SK-N-SH (cell line): ENCODE measurements at regions not wholly inside any gene's neighbourhood (a gene's known extent, or its start where the extent isn't known, plus 50 kb on each side); places are given as distances from the start of the nearest gene placed in this dataset.
"Not testable (repeated sequence)": the region's sequence is repeated elsewhere in the genome, so short reads cannot be mapped to it uniquely, and the experiment has no call there.

Source experiments
- CTCF ChIA-PET: fragments of 300-600, 350-600 bp; formaldehyde crosslinking; extraction: SDS; loops from one replicate; lab custom pipeline; 2021; lab: Yijun Ruan, JAX
- POLR2A ChIA-PET: fragments of 350-600 bp; sonication (Branson Sonifier 250); formaldehyde crosslinking; extraction: SDS; loops from one replicate; lab custom pipeline; 2020; ENCODE audit warnings: antibody characterized with exemption, inconsistent platforms; lab: Yijun Ruan, JAX
- DNase-seq: peaks from one replicate; pipeline ENCODE4 v3.0.0; 2012
- H2AFZ ChIP-seq: fragments of 200-600 bp; sonication (generic); 2 replicates; pipeline ENCODE4 v1.8.1; 2016; ENCODE audit warnings: antibody characterized with exemption, mild to moderate bottlenecking, low read depth
- H3F3A ChIP-seq: fragments of 200-600 bp; sonication (generic); replicated peaks from 2 replicates; pipeline ENCODE3; 2016; ENCODE audit warnings: antibody characterized with exemption, mild to moderate bottlenecking; ENCODE audit not compliant: insufficient read depth
- H3K27ac ChIP-seq, 2 experiments: fragments of 200-500 bp in 1 of 2; fragments of 200-600 bp in 1 of 2; sonication (Bioruptor generic) in 1 of 2; sonication (generic), shearing (Covaris generic) in 1 of 2; 2 replicates each; pipeline versions ENCODE4 v1.5.1 to v1.6.1; 2014 to 2016; ENCODE audit warnings: low read depth in 2 of 2, inconsistent platforms in 1 of 2, low read length in 1 of 2, mild to moderate bottlenecking in 1 of 2, mixed read lengths in 1 of 2
- H3K27me3 ChIP-seq: fragments of 200-600 bp; sonication (generic), shearing (Covaris generic); 2 replicates; pipeline ENCODE4 v1.6.1; 2016; ENCODE audit warnings: mixed run types; ENCODE audit not compliant: insufficient read depth
- H3K36me3 ChIP-seq, 2 experiments: fragments of 200-500 bp in 1 of 2; fragments of 200-600 bp in 1 of 2; sonication (Bioruptor generic) in 1 of 2; sonication (generic) in 1 of 2; replicated peaks in 1 of 2; 2 replicates each; pipeline versions ENCODE3 to v1.5.1; 2014 to 2016; ENCODE audit warnings: low read length in 1 of 2, mild to moderate bottlenecking in 1 of 2; ENCODE audit not compliant: insufficient read depth in 2 of 2, control insufficient read depth in 1 of 2
- H3K4me1 ChIP-seq, 2 experiments: fragments of 200-500 bp in 1 of 2; fragments of 200-600 bp in 1 of 2; sonication (Bioruptor generic) in 1 of 2; sonication (generic), shearing (Covaris generic) in 1 of 2; 2 replicates each; pipeline versions ENCODE4 v1.5.1 to v1.6.1; 2014 to 2016; ENCODE audit warnings: low read depth in 1 of 2, low read length in 1 of 2, mixed run types in 1 of 2; ENCODE audit not compliant: insufficient read depth in 2 of 2, control insufficient read depth in 1 of 2
- H3K4me2 ChIP-seq: fragments of 200-600 bp; sonication (generic), shearing (Covaris generic); 2 replicates; pipeline ENCODE4 v1.6.1; 2017; ENCODE audit warnings: mixed run types
- H3K4me3 ChIP-seq, 2 experiments: fragments of 200-500 bp in 1 of 2; fragments of 200-600 bp in 1 of 2; sonication (Bioruptor generic) in 1 of 2; sonication (generic), shearing (Covaris generic) in 1 of 2; 2 replicates each; pipeline versions ENCODE4 v1.5.1 to v1.8.1; 2014 to 2016; ENCODE audit warnings: low read depth in 2 of 2, inconsistent platforms in 1 of 2, low read length in 1 of 2, mild to moderate bottlenecking in 1 of 2, mixed read lengths in 1 of 2, moderate library complexity in 1 of 2
- H3K79me2 ChIP-seq: fragments of 200-600 bp; sonication (generic); 2 replicates; pipeline ENCODE4 v1.8.1; 2017; ENCODE audit warnings: mild to moderate bottlenecking; ENCODE audit not compliant: insufficient read depth
- H3K9ac ChIP-seq: fragments of 200-600 bp; sonication (generic); 2 replicates; pipeline ENCODE4 v1.6.1; 2017; ENCODE audit warnings: mixed run types
- H3K9me2 ChIP-seq: fragments of 200-600 bp; sonication (generic); 2 replicates; pipeline ENCODE4 v1.6.1; 2017; ENCODE audit warnings: mixed run types
- H3K9me3 ChIP-seq: fragments of 200-600 bp; sonication (generic); 2 replicates; pipeline ENCODE4 v1.6.1; 2017; ENCODE audit warnings: mixed run types, mild to moderate bottlenecking, moderate library complexity
- H4K20me1 ChIP-seq: fragments of 200-600 bp; sonication (generic); 2 replicates; pipeline ENCODE4 v1.6.1; 2017; ENCODE audit warnings: mild to moderate bottlenecking, mixed run types; ENCODE audit not compliant: insufficient read depth
- FOSL2 ChIP-seq: IDR thresholded peaks from 2 replicates; pipeline ENCODE4 v1.4.0; 2012; ENCODE audit warnings: low read depth, mild to moderate bottlenecking, moderate library complexity, borderline replicate concordance
- FOXJ3 ChIP-seq: sonication (generic); formaldehyde crosslinking; IDR thresholded peaks from 2 replicates; pipeline ENCODE4 v1.5.1; 2020; ENCODE audit warnings: mild to moderate bottlenecking, missing genetic modification reagents
- GABPA ChIP-seq: IDR thresholded peaks from 2 replicates; pipeline ENCODE4 v1.4.0; 2012; ENCODE audit warnings: low read depth, mild to moderate bottlenecking
- MXI1 ChIP-seq: IDR thresholded peaks from 2 replicates; pipeline ENCODE4 v1.6.1; 2012; ENCODE audit warnings: mild to moderate bottlenecking, low read depth, low read length, improper control_type of control experiment
- NRF1 ChIP-seq: IDR thresholded peaks from 2 replicates; pipeline ENCODE4 v1.6.1; 2012; ENCODE audit warnings: low read depth, mild to moderate bottlenecking, low read length
- POLR2AphosphoS5 ChIP-seq: IDR thresholded peaks from 2 replicates; pipeline ENCODE4 v1.6.1; 2012; ENCODE audit warnings: low read depth, low read length
- RAD21 ChIP-seq: IDR thresholded peaks from 2 replicates; pipeline ENCODE4 v1.6.1; 2012; ENCODE audit warnings: mild to moderate bottlenecking, low read length
- RXRA ChIP-seq: IDR thresholded peaks from 2 replicates; pipeline ENCODE4 v1.4.0; 2012; ENCODE audit warnings: low read depth, mild to moderate bottlenecking, borderline replicate concordance
- SIN3A ChIP-seq: IDR thresholded peaks from 2 replicates; pipeline ENCODE4 v1.6.1; 2012; ENCODE audit warnings: low read depth, mild to moderate bottlenecking, low read length, moderate library complexity, borderline replicate concordance
- SMC3 ChIP-seq: IDR thresholded peaks from 2 replicates; pipeline ENCODE4 v1.6.1; 2012; ENCODE audit warnings: low read depth, low read length, improper control_type of control experiment
- TAF1 ChIP-seq: IDR thresholded peaks from 2 replicates; pipeline ENCODE4 v1.6.1; 2012; ENCODE audit warnings: low read depth, mild to moderate bottlenecking, low read length, moderate library complexity, borderline replicate concordance
- TCF12 ChIP-seq: IDR thresholded peaks from 2 replicates; pipeline ENCODE4 v1.4.0; 2012
- TEAD4 ChIP-seq: IDR thresholded peaks from 2 replicates; pipeline ENCODE4 v1.4.0; 2012; ENCODE audit warnings: mild to moderate bottlenecking, borderline replicate concordance; ENCODE audit not compliant: insufficient read depth
- WGBS: methylation state at CpG from one replicate; pipeline ENCODE4 v1.1.6; 2017; ENCODE audit warnings: low lambda C conversion rate; 5-methylcytosine and 5-hydroxymethylcytosine counted together
- TF ChIP-seq, protein P1 (sequence below): IDR thresholded peaks from 2 replicates; pipeline ENCODE4 v1.6.1; 2012; ENCODE audit warnings: mild to moderate bottlenecking, low read depth, low read length, moderate library complexity
- TF ChIP-seq, protein P2 (sequence below): IDR thresholded peaks from 2 replicates; pipeline ENCODE4 v1.4.0; 2012; ENCODE audit warnings: low read depth, borderline replicate concordance
- TF ChIP-seq, protein P3 (sequence below): fragments of 150-350 bp; IDR thresholded peaks from 2 replicates; pipeline ENCODE4 v1.6.1; 2016; ENCODE audit warnings: mild to moderate bottlenecking, low read depth, low read length
- TF ChIP-seq, protein P4 (sequence below): fragments of 150-350 bp; IDR thresholded peaks from 2 replicates; pipeline ENCODE4 v1.6.1; 2017; ENCODE audit warnings: antibody characterized with exemption, low read length, low read depth, borderline replicate concordance

DNA sequence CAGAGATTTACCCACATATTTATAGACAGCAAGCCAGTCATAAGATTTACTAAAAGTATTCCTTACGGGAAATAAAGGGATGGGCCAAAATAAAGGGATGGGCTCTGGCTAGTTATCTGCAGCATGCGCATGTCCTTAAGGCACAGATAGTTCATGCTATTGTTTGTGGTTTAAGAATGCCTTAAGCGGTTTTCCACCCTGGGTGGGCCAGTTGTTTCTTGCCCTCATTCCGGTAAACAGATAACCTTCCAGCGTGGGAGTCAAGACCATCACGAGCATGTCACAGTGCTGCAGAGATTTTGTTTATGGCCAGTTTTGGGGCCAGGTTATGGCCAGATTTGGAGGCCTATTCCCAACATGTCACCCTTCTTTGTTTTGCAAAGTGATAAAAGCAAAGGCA lies 1046.2 kb downstream of the STPG2 start:
- H3K4me3 ChIP-seq, H2AFZ ChIP-seq, H3K9ac ChIP-seq, H4K20me1 ChIP-seq, DNase-seq, H3K79me2 ChIP-seq, POLR2A ChIA-PET, H3K27ac ChIP-seq, H3K4me1 ChIP-seq, H3K9me3 ChIP-seq, H3K36me3 ChIP-seq, H3K9me2 ChIP-seq, H3K27me3 ChIP-seq, H3F3A ChIP-seq, H3K4me2 ChIP-seq: not testable (repeated sequence)
- WGBS: 62% methylated on average over 6 of the region's 6 CpGs
- CTCF ChIA-PET: interaction anchor here (1.5 kb wide), 1 partner anchor 9 kb away, joined by 3 read pairs; no protein-coding TSS in a partner anchor

DNA sequence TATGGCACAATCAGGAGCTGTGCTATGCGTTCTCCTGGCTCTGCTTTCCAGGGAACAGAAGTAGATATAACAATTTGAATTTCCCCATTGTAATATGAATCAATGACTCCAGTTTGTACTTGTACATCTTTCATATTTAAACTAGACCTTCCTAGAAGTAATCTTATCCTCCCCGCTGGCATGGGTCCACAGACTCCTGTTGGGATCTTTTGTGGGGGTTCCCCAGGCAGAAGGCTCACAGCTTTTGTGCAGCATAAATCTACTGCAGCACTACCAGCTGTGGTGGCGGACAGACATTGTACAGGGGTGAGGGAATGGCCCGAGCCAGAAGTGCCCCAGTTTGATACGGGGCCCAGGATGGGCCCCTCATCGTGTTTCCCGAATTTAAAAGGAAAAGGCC lies 1042.1 kb downstream of the STPG2 start:
- H3K79me2 ChIP-seq, H3K9me2 ChIP-seq, H3K9ac ChIP-seq, H3K4me2 ChIP-seq, H3K4me1 ChIP-seq, POLR2A ChIA-PET, H3K27me3 ChIP-seq, DNase-seq, H3K36me3 ChIP-seq, H2AFZ ChIP-seq, H3F3A ChIP-seq, H3K4me3 ChIP-seq, H4K20me1 ChIP-seq, H3K9me3 ChIP-seq, H3K27ac ChIP-seq, CTCF ChIA-PET: not testable (repeated sequence)
- WGBS: 43% methylated on average over 7 of the region's 7 CpGs

DNA sequence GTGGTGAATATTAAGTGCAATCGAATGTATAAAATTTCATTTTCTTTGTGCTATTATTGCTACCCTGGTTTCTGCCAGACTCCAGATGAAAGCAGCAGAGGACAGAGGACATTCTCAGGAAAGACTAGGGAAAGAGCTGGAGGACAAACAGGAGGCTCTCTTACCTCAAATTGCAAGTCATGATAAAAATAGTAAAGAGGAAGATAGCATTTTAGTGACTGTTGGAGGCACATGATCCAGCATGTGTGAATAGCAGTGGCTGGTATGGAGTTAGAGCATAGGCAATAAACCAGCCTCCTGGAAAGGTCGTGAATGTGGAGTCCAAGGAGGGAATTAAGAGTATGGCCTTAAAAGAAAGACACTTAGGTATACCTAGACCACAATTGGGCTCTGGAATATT lies 1040.0 kb downstream of the STPG2 start:
- H3K27ac ChIP-seq: no peak overlapping the region
- no peak overlapping the region for H2AFZ ChIP-seq
- no peaks in the 10 kb centered on the region for H4K20me1 ChIP-seq
- no peaks in the 10 kb centered on the region for H3K27me3 ChIP-seq
- H3K4me2 ChIP-seq: no peak overlapping the region
- no peaks in the 10 kb centered on the region for H3F3A ChIP-seq
- H3K79me2 ChIP-seq: no peaks in the 10 kb centered on the region
- no peaks in the 10 kb centered on the region for H3K9me2 ChIP-seq
- H3K9ac ChIP-seq: no peak overlapping the region
- CTCF ChIA-PET: no interaction called here
- DNase-seq: no peak
- WGBS: 8% methylated on average over 2 of the region's 2 CpGs
- POLR2A ChIA-PET: no interaction called here
- no peak overlapping the region for H3K4me3 ChIP-seq
- no peaks in the 10 kb centered on the region for H3K36me3 ChIP-seq
- no peaks in the 10 kb centered on the region for H3K4me1 ChIP-seq
- H3K9me3 ChIP-seq: no peaks in the 10 kb centered on the region
- TF ChIP-seq POLR2AphosphoS5 (no peak), SIN3A (no peak), FOXJ3 (CRISPR knock-in tag) (no peak), SMC3 (no peak), TAF1 (no peak), GABPA (no peak), MXI1 (no peak), NRF1 (no peak), TCF12 (no peak), RAD21 (no peak), TEAD4 (no peak), RXRA (no peak), FOSL2 (no peak)
- TF ChIP-seq, protein P1, sequence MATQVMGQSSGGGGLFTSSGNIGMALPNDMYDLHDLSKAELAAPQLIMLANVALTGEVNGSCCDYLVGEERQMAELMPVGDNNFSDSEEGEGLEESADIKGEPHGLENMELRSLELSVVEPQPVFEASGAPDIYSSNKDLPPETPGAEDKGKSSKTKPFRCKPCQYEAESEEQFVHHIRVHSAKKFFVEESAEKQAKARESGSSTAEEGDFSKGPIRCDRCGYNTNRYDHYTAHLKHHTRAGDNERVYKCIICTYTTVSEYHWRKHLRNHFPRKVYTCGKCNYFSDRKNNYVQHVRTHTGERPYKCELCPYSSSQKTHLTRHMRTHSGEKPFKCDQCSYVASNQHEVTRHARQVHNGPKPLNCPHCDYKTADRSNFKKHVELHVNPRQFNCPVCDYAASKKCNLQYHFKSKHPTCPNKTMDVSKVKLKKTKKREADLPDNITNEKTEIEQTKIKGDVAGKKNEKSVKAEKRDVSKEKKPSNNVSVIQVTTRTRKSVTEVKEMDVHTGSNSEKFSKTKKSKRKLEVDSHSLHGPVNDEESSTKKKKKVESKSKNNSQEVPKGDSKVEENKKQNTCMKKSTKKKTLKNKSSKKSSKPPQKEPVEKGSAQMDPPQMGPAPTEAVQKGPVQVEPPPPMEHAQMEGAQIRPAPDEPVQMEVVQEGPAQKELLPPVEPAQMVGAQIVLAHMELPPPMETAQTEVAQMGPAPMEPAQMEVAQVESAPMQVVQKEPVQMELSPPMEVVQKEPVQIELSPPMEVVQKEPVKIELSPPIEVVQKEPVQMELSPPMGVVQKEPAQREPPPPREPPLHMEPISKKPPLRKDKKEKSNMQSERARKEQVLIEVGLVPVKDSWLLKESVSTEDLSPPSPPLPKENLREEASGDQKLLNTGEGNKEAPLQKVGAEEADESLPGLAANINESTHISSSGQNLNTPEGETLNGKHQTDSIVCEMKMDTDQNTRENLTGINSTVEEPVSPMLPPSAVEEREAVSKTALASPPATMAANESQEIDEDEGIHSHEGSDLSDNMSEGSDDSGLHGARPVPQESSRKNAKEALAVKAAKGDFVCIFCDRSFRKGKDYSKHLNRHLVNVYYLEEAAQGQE: no peak
- TF ChIP-seq, protein P2, sequence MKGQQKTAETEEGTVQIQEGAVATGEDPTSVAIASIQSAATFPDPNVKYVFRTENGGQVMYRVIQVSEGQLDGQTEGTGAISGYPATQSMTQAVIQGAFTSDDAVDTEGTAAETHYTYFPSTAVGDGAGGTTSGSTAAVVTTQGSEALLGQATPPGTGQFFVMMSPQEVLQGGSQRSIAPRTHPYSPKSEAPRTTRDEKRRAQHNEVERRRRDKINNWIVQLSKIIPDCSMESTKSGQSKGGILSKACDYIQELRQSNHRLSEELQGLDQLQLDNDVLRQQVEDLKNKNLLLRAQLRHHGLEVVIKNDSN: no peak
- TF ChIP-seq, protein P3, sequence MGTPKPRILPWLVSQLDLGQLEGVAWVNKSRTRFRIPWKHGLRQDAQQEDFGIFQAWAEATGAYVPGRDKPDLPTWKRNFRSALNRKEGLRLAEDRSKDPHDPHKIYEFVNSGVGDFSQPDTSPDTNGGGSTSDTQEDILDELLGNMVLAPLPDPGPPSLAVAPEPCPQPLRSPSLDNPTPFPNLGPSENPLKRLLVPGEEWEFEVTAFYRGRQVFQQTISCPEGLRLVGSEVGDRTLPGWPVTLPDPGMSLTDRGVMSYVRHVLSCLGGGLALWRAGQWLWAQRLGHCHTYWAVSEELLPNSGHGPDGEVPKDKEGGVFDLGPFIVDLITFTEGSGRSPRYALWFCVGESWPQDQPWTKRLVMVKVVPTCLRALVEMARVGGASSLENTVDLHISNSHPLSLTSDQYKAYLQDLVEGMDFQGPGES: no peak
- TF ChIP-seq, protein P4, sequence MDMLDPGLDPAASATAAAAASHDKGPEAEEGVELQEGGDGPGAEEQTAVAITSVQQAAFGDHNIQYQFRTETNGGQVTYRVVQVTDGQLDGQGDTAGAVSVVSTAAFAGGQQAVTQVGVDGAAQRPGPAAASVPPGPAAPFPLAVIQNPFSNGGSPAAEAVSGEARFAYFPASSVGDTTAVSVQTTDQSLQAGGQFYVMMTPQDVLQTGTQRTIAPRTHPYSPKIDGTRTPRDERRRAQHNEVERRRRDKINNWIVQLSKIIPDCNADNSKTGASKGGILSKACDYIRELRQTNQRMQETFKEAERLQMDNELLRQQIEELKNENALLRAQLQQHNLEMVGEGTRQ: no peak
